ENCODE measurements at regions not wholly inside any gene's neighbourhood (a gene's known extent, or its start where the extent isn't known, plus 50 kb on each side); places are given as distances from the start of the nearest gene placed in this dataset.

DNA sequence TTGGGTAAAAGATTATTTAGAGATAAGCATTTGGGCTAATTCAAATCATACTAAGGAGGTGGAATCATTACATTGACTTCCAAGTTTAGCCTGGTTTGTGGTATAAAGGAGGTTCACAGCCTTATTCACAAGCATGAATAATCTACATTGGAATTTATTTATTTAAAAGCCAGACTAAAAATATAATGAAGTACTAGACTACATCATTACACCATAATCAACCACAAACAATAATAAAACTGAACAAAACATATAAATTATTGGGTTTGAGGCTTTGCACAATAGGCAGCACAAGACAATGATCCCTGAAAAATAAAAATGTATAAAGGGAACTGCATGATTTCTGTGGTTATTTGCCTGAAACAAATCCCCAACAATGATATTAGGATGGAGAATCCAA lies 314.0 kb downstream of the GBA3 start:
- Mint-ChIP-seq H3K27me3 (no peaks in the 10 kb centered on the region), H3K27ac (no peak overlapping the region), H3K4me3 (no peak overlapping the region), H3K36me3 (no peaks in the 10 kb centered on the region), H3K9me3 (peaks cover 0 to 5% (median 0%) of the 10 kb centered on the region in 3 donors), H3K4me1 (no peaks in the 10 kb centered on the region)
- DNase-seq (no peak), ATAC-seq (replicated peaks in 1 of 4) (no peak)
- POLR2A ChIA-PET: no interaction called here
- Histone ChIP-seq H3K9me3 (no peaks in the 10 kb centered on the region), H3K27ac (ENCODE audit: low read length) (no peak overlapping the region), H3K4me1 (ENCODE audit: control insufficient read depth in 1 of 2, extremely low read depth in 1 of 2, insufficient read depth in 2 of 2, low read length in 2 of 2) (no peaks in the 10 kb centered on the region), H3K36me3 (ENCODE audit: control insufficient read depth in 2 of 2, extremely low read depth in 1 of 2, insufficient read depth in 1 of 2, low read length in 1 of 2) (no peaks in the 10 kb centered on the region), H3K27me3 (replicated peaks in 1 of 2; ENCODE audit: control insufficient read depth in 2 of 2, extremely low read depth in 1 of 2, insufficient read depth in 2 of 2, low read length in 1 of 2) (no peaks in the 10 kb centered on the region), H3K4me3 (ENCODE audit: control insufficient read depth in 1 of 2, extremely low read depth in 1 of 2, low read length in 1 of 2) (no peak overlapping the region)
- CTCF ChIA-PET: no interaction called here

DNA sequence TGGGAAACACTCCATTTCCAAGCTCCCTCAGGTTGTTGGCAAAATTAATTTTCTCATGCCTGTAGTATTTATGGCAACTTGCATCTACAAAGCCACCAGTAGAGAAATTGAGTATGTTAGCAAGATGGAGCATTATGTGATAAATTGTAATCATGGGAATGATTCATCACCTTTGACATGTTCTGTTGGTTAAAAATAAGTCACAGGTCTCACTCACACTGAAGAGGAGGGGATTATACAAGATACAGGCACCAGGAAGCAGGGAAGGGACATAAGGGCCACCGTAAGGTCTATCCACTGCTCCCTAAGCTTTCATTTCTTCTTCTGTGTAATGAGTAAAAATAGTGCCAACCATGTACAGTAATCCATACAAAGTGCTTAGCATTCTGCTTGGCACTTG lies 313.0 kb downstream of the GBA3 start:
- H3K4me3 Mint-ChIP-seq: no peak overlapping the region
- DNase-seq (no peak), ATAC-seq (replicated peaks in 1 of 4) (no peak)
- Histone ChIP-seq H3K36me3 (ENCODE audit: control insufficient read depth in 2 of 2, extremely low read depth in 1 of 2, insufficient read depth in 1 of 2, low read length in 1 of 2) (no peaks in the 10 kb centered on the region), H3K4me1 (ENCODE audit: control insufficient read depth in 1 of 2, extremely low read depth in 1 of 2, insufficient read depth in 2 of 2, low read length in 2 of 2) (no peaks in the 10 kb centered on the region), H3K9me3 (no peaks in the 10 kb centered on the region), H3K27me3 (replicated peaks in 1 of 2; ENCODE audit: control insufficient read depth in 2 of 2, extremely low read depth in 1 of 2, insufficient read depth in 2 of 2, low read length in 1 of 2) (no peaks in the 10 kb centered on the region), H3K27ac (ENCODE audit: low read length) (no peak overlapping the region), H3K4me3 (ENCODE audit: control insufficient read depth in 1 of 2, extremely low read depth in 1 of 2, low read length in 1 of 2) (no peak overlapping the region)
- no peak overlapping the region for H3K27ac Mint-ChIP-seq
- peaks cover 0 to 5% (median 0%) of the 10 kb centered on the region in 3 donors for H3K9me3 Mint-ChIP-seq
- POLR2A ChIA-PET: no interaction called here
- no peaks in the 10 kb centered on the region for H3K27me3 Mint-ChIP-seq
- CTCF ChIA-PET: no interaction called here
- H3K4me1 Mint-ChIP-seq: no peaks in the 10 kb centered on the region
- WGBS (ENCODE audit: insufficient coverage): no CpG with 5 or more reads among the region's 1 CpG
- no peaks in the 10 kb centered on the region for H3K36me3 Mint-ChIP-seq

DNA sequence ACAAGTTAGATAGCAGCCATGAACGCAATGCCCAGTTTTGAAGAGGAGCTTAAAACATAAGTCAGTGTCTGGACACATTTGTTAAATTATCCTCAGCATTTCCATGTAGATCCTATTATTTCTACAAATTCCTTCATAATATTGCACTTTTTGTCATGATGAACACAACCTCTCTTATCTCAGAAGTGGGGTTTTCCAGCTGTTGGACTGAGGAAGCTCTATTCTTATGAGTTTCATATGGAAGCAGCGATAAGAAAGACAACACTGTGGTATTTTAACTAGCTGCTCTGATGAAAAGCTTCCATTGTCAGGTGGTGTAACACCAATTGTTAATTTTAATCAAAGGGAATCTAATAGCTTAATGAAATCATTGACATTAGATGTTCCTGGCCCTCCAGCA lies 308.7 kb downstream of the GBA3 start:
- Mint-ChIP-seq H3K4me1 (no peaks in the 10 kb centered on the region), H3K36me3 (no peaks in the 10 kb centered on the region), H3K27ac (no peak overlapping the region), H3K9me3 (peaks cover 4 to 6% (median 4%) of the 10 kb centered on the region in 3 donors), H3K27me3 (no peaks in the 10 kb centered on the region), H3K4me3 (no peak overlapping the region)
- CTCF ChIA-PET: no interaction called here
- ATAC-seq (replicated peaks in 1 of 4) (no peak), DNase-seq (no peak)
- POLR2A ChIA-PET: no interaction called here
- WGBS (ENCODE audit: insufficient coverage): 80% methylated on average over 1 of the region's 2 CpGs
- H3K36me3 ChIP-seq (ENCODE audit: control insufficient read depth in 2 of 2, extremely low read depth in 1 of 2, insufficient read depth in 1 of 2, low read length in 1 of 2): no peaks in the 10 kb centered on the region
- no peak overlapping the region for H3K27ac ChIP-seq (ENCODE audit: low read length)
- H3K4me1 ChIP-seq (ENCODE audit: control insufficient read depth in 1 of 2, extremely low read depth in 1 of 2, insufficient read depth in 2 of 2, low read length in 2 of 2): no peaks in the 10 kb centered on the region
- no peaks in the 10 kb centered on the region for H3K9me3 ChIP-seq
- no peak overlapping the region for H3K4me3 ChIP-seq (ENCODE audit: control insufficient read depth in 1 of 2, extremely low read depth in 1 of 2, low read length in 1 of 2)
- no peaks in the 10 kb centered on the region for H3K27me3 ChIP-seq (replicated peaks in 1 of 2; ENCODE audit: control insufficient read depth in 2 of 2, extremely low read depth in 1 of 2, insufficient read depth in 2 of 2, low read length in 1 of 2)

DNA sequence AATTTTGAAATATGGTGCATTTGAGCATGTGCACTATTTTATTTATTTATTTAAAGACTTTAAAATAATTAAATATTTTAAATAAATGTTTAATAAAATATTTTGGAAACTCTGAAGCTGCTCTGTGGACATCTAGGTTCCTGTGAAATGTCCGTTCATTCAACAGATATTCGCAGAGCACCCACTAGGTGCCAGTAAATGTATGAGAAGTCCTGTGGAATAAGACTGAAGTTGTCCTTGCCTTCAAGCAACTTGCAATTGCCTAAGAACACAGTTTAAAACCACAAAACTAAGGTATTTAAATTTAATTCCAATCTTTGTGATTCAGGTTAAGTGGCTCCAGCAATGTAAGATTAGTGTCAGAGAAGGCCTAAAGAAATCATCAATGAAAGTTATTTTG lies 306.7 kb downstream of the GBA3 start:
- H3K4me3 Mint-ChIP-seq: no peak overlapping the region
- no peaks in the 10 kb centered on the region for H3K36me3 ChIP-seq (ENCODE audit: control insufficient read depth in 2 of 2, extremely low read depth in 1 of 2, insufficient read depth in 1 of 2, low read length in 1 of 2)
- ChIA-PET CTCF (no interaction called here), POLR2A (no interaction called here)
- no peaks in the 10 kb centered on the region for H3K36me3 Mint-ChIP-seq
- no peaks in the 10 kb centered on the region for H3K27me3 ChIP-seq (replicated peaks in 1 of 2; ENCODE audit: control insufficient read depth in 2 of 2, extremely low read depth in 1 of 2, insufficient read depth in 2 of 2, low read length in 1 of 2)
- H3K9me3 Mint-ChIP-seq: peaks cover 4 to 10% (median 9%) of the 10 kb centered on the region in 3 donors
- no peaks in the 10 kb centered on the region for H3K4me1 ChIP-seq (ENCODE audit: control insufficient read depth in 1 of 2, extremely low read depth in 1 of 2, insufficient read depth in 2 of 2, low read length in 2 of 2)
- H3K27ac ChIP-seq (ENCODE audit: low read length): no peak overlapping the region
- no peak overlapping the region for H3K27ac Mint-ChIP-seq
- no peak for DNase-seq
- H3K4me1 Mint-ChIP-seq: no peaks in the 10 kb centered on the region
- no peak for ATAC-seq (replicated peaks in 1 of 4)
- no CpG with 5 or more reads among the region's 2 CpGs for WGBS (ENCODE audit: insufficient coverage)
- H3K9me3 ChIP-seq: no peaks in the 10 kb centered on the region
- H3K4me3 ChIP-seq (ENCODE audit: control insufficient read depth in 1 of 2, extremely low read depth in 1 of 2, low read length in 1 of 2): no peak overlapping the region
- no peaks in the 10 kb centered on the region for H3K27me3 Mint-ChIP-seq

DNA sequence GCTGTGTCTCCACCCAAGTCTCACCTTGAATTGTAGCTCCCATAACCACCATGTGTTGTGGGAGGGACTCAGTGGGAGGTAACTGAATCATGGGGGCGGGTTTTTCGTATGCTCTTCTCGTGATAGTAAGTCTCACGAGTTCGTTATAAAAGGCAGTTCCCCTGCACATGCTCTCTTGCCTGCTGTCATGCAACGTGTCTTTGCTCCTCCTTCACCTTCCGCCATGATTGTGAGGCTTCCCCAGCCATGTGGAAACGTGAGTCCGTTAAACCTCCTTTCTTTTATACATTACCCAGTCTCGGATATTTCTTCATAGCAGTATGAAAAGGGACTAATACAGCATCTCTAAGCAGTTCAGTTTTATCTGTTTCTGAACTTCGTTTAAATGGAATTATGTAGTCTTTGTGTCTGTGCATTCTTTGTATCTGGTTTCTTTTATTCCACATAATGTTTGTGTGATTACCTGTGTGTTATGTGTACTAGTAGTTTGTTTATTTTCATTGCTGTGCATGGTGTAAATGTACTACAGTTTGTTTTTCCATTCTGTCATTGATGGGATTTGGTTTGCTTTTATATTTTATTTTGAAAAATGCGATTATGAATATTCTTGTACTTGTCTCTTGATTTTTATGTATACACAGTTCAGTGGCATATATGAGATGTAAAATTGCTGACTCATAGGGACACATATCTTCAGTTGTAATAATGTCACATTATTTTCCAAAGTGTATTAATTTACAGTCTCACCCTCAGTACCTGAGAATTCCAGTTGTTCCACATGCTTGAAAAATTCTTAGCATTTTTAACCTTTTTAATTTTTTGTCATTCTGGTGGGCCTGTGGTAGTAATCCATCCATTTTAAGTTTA lies 304.9 kb downstream of the GBA3 start:
- ChIA-PET POLR2A (no interaction called here), CTCF (no interaction called here)
- WGBS (ENCODE audit: insufficient coverage): 85% methylated on average over 7 of the region's 12 CpGs
- Histone ChIP-seq H3K4me1 (ENCODE audit: control insufficient read depth in 1 of 2, extremely low read depth in 1 of 2, insufficient read depth in 2 of 2, low read length in 2 of 2) (no peaks in the 10 kb centered on the region), H3K9me3 (no peaks in the 10 kb centered on the region), H3K27me3 (replicated peaks in 1 of 2; ENCODE audit: control insufficient read depth in 2 of 2, extremely low read depth in 1 of 2, insufficient read depth in 2 of 2, low read length in 1 of 2) (no peaks in the 10 kb centered on the region), H3K27ac (ENCODE audit: low read length) (no peak overlapping the region), H3K4me3 (ENCODE audit: control insufficient read depth in 1 of 2, extremely low read depth in 1 of 2, low read length in 1 of 2) (no peak overlapping the region), H3K36me3 (ENCODE audit: control insufficient read depth in 2 of 2, extremely low read depth in 1 of 2, insufficient read depth in 1 of 2, low read length in 1 of 2) (no peaks in the 10 kb centered on the region)
- Mint-ChIP-seq H3K36me3 (no peaks in the 10 kb centered on the region), H3K27me3 (no peaks in the 10 kb centered on the region), H3K4me1 (no peaks in the 10 kb centered on the region), H3K9me3 (peaks cover 9 to 16% (median 11%) of the 10 kb centered on the region in 3 donors), H3K27ac (no peak overlapping the region), H3K4me3 (no peak overlapping the region)
- ATAC-seq (replicated peaks in 1 of 4): no peak
- no peak for DNase-seq

DNA sequence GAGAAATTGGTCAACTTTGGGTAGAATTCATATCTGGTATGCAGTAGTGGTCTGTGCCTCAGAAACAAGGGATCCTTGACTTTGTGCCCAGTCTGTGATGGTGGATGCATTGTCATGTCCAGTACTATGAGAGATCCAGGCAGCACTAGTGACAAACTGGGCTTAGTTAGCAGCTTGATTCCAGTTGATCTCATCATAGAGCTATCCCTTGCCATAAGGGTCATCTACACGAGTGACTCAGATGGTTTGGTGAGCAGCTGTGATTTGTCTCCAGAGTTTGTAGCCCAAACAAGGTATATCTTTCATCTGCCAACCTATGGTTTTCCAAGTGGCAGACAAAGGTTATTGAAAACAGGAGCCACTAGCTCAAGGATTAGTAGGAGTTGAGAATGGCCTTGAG lies 298.8 kb downstream of the GBA3 start:
- Mint-ChIP-seq H3K36me3 (no peaks in the 10 kb centered on the region), H3K4me1 (no peaks in the 10 kb centered on the region), H3K27me3 (no peaks in the 10 kb centered on the region), H3K27ac (no peak overlapping the region), H3K9me3 (peaks cover 7 to 19% (median 11%) of the 10 kb centered on the region in 3 donors), H3K4me3 (no peak overlapping the region)
- Histone ChIP-seq H3K27ac (ENCODE audit: low read length) (no peak overlapping the region), H3K36me3 (ENCODE audit: control insufficient read depth in 2 of 2, extremely low read depth in 1 of 2, insufficient read depth in 1 of 2, low read length in 1 of 2) (no peaks in the 10 kb centered on the region), H3K27me3 (replicated peaks in 1 of 2; ENCODE audit: control insufficient read depth in 2 of 2, extremely low read depth in 1 of 2, insufficient read depth in 2 of 2, low read length in 1 of 2) (no peaks in the 10 kb centered on the region), H3K4me1 (ENCODE audit: control insufficient read depth in 1 of 2, extremely low read depth in 1 of 2, insufficient read depth in 2 of 2, low read length in 2 of 2) (no peaks in the 10 kb centered on the region), H3K4me3 (ENCODE audit: control insufficient read depth in 1 of 2, extremely low read depth in 1 of 2, low read length in 1 of 2) (no peak overlapping the region), H3K9me3 (no peaks in the 10 kb centered on the region)
- POLR2A ChIA-PET: no interaction called here
- CTCF ChIA-PET: no interaction called here
- 0% methylated on average over 1 of the region's 1 CpG for WGBS (ENCODE audit: insufficient coverage)
- DNase-seq (no peak), ATAC-seq (replicated peaks in 1 of 4) (no peak)

DNA sequence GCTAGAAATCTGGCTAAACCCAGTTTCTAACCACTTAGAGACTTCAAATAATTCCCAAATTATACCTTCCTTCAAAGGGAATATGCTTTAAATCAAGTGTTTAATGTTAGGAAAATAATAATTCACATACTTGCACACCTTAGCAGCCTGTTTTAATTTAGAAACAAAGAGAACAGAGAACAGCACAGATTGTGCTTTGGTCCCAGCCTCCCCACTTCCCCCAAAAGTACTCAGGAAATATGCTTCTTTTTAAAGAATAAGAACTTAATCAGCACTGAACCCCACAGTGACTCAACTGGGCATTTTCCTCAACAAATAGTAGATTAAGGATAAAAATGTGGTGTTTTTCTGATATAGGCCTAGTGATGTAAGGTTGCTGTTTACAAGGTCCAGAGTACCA lies 295.8 kb downstream of the GBA3 start:
- H3K36me3 ChIP-seq (ENCODE audit: control insufficient read depth in 2 of 2, extremely low read depth in 1 of 2, insufficient read depth in 1 of 2, low read length in 1 of 2): no peaks in the 10 kb centered on the region
- no peak overlapping the region for H3K4me3 ChIP-seq (ENCODE audit: control insufficient read depth in 1 of 2, extremely low read depth in 1 of 2, low read length in 1 of 2)
- ATAC-seq (replicated peaks in 1 of 4) (no peak), DNase-seq (no peak)
- H3K9me3 ChIP-seq: no peaks in the 10 kb centered on the region
- Mint-ChIP-seq H3K27ac (no peak overlapping the region), H3K9me3 (peaks cover 9 to 29% (median 10%) of the 10 kb centered on the region in 3 donors), H3K4me1 (no peaks in the 10 kb centered on the region), H3K4me3 (no peak overlapping the region), H3K27me3 (no peaks in the 10 kb centered on the region), H3K36me3 (no peaks in the 10 kb centered on the region)
- no peaks in the 10 kb centered on the region for H3K27me3 ChIP-seq (replicated peaks in 1 of 2; ENCODE audit: control insufficient read depth in 2 of 2, extremely low read depth in 1 of 2, insufficient read depth in 2 of 2, low read length in 1 of 2)
- no peaks in the 10 kb centered on the region for H3K4me1 ChIP-seq (ENCODE audit: control insufficient read depth in 1 of 2, extremely low read depth in 1 of 2, insufficient read depth in 2 of 2, low read length in 2 of 2)
- ChIA-PET POLR2A (no interaction called here), CTCF (no interaction called here)
- no peak overlapping the region for H3K27ac ChIP-seq (ENCODE audit: low read length)
